GM21825 (cell line): ENCODE measurements at regions not wholly inside any gene's neighbourhood (a gene's known extent, or its start where the extent isn't known, plus 50 kb on each side); places are given as distances from the start of the nearest gene placed in this dataset.
A peak's percentile ranks its signal among the peaks of the same experiment; 100 is the strongest.
"Not testable (repeated sequence)": the region's sequence is repeated elsewhere in the genome, so short reads cannot be mapped to it uniquely, and the experiment has no call there.

ENCODE experiments used
- ATAC-seq: cut with Tn5 transposase; IDR thresholded peaks from one replicate; pipeline ENCODE4 v1.9.1; 2021; ENCODE audit warnings: mild to moderate bottlenecking, moderate library complexity; ENCODE audit not compliant: unreplicated experiment

DNA sequence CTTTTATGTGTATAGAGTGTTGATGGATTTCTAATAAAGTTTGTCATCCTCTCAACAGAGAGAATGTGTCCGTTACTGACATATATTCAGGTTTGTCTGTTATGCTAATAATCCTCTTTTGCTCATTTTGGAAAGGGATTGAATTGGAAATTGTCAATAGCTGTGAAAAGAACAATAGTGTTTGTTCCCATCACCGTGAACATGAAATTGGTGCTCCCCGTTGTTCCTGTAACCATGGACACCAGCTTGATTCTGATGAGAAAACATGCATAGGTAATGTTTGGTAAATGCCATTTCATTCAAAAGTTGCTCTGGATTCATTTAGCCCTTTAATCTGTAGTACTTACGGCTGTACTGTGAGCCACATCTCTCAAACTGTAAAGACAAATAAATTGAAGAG, 707.0 kb upstream of the GOLIM4 start:
- ATAC-seq, result no peak

DNA sequence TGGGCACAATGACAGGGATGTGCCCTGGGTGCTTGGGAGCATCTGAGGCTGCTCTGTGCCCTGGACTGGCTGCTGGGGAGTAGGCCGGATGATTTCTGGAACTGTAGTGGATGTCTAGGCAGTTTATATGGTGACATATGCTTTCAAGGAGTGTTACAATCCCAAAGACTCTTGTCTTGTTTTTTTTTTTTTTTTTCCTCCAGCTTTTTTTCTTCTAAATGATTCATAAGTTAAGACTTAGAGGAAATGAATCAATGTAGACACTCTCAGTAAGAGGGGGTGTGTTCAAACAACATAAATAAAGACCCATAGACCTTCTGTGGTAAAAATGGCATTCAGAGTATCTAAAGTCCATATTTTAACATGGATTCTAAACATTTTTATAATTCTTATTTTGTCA, 706.1 kb upstream of the GOLIM4 start:
- no peak for ATAC-seq

DNA sequence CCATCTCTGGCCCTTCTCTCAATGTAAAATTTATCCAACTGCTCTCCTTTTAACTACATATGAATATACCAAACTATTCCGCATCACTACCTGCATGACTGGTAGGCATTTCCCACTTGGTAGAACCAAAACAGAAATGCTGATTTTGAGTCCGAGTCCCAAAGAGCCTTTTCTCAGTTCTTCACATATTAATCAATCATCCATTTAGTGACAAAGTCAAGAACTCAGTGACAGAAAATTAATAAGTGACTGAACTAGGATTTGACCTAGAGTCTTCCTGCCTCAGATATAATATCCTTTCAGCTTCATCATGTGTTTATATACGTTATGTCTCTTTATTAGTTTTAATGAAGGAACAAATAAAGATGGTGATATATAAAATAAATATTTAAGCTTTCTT, 700.6 kb upstream of the GOLIM4 start:
- ATAC-seq, result no peak

DNA sequence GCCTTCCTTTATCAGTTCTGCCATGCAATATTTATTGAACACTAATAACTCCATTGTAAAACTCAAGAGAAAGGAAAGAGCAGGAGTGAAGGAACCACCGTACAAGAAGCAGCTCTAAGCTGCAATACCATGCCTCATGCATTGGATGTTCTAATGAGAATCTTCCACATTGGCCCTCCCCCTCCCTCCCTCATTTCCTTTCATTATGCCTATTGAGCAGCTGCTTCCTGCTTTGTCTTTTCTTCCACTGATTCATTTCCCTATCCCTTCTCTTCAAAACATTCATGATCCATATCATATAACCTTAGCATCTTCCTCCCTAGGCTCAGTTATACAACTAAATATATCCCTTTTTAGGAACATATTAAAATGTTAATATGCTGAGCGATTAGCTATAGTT, 698.7 kb upstream of the GOLIM4 start:
- ATAC-seq, result no peak

DNA sequence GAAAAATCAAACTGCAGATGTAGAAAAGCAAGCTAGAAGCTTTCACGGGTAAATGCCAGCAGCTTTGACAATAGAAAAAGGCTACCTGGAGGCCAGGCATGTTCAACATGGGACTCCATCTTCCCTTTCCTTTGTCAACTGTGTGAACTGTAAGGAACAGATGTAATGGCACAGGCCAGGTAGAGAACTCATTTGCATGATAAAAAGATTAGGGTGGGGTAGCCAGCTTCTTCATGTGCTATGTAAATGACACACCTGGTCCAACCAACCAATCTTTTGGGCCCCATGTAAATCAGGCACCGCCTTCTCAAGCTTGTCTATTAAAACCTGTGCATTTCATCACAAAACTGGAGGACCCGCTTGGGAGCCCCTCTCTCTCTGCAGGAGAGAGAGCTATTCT, 686.5 kb upstream of the GOLIM4 start:
- ATAC-seq, result no peak

DNA sequence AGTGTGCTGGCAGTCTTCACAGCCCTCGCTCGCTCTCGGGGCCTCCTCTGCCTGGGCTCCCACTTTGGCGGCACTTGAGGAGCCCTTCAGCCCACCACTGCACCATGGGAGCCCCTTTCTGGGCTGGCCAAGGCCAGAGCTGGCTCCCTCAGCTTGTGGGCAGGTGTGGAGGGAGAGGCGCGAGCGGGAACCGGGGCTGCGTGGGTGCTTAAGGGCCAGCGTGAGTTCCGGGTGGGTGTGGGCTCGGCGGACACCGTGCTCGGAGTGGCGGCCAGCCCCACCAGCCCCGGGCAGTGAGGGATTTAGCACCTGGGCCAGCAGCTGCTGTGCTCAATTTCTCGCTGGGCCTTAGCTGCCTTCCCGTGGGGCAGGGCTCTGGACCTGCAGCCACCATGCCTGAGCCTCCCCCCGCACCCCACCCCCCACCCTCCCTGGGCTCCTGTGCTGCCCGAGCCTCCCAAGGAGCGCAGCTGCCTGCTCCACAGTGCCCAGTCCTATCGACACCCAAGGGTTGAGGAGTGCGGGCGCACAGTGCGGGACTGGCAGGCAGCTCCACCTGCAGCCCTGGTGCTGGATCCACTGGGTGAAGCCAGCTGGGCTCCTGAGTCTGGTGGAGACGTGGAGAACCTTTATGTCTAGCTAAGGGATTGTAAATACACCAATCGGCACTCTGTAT, 684.4 kb upstream of the GOLIM4 start:
- ATAC-seq, result not testable (repeated sequence)

DNA sequence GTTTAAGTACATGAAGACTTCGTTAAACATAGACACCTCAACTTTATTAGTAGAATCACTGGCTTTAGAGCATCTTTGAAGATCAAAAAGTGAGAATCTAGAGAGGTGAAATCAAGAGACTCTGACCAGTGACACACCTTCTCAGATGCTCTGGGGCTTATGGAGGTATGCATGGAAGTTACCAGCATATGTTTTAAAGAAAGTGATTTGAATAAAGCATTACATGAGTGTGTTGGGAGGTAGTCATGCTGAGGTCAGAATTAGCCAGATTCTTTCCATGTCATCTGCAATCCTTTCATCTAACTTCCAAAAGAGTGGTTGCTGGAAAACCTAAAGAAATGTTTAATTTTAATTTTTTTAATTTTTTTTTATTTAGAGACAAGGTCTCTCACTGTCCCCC, 658.0 kb upstream of the GOLIM4 start:
- ATAC-seq, result no peak

DNA sequence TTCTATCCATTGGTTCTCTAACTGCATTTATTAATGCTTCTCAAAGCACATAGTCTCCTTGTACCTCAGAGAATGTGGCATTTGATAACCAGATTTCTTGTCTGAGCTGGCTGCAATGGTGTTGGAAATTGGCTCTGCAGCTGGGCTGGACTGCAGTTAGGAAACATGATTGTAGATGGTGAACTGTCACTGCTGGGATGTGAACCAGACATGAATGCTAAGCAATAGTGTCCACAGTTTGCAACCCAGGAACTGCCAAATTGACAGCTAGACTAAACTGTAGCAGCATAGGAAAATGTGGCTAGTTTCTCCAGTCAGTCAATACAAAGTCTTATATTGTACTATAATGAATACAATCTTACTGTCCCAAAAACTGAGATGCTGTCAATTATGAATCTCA, 656.6 kb upstream of the GOLIM4 start:
- no peak for ATAC-seq

DNA sequence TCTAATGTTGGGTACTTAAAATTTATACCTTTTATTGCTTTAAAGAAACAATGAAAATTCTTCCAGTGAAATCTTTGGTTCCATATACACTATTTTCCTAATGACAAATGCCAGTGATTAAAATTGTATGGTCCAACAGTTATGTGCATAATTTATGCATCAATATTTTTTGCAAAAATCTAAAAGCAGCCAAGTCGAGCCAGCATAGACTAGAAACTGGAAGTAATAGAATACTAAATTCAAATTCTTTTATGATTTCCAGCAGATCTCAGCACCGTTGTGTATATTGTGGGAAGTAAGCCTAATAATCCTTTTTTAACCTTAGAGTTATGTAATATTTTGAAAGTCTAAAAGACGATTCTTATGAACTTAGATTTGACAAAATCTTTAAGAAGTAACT, 652.0 kb upstream of the GOLIM4 start:
- ATAC-seq, result no peak

DNA sequence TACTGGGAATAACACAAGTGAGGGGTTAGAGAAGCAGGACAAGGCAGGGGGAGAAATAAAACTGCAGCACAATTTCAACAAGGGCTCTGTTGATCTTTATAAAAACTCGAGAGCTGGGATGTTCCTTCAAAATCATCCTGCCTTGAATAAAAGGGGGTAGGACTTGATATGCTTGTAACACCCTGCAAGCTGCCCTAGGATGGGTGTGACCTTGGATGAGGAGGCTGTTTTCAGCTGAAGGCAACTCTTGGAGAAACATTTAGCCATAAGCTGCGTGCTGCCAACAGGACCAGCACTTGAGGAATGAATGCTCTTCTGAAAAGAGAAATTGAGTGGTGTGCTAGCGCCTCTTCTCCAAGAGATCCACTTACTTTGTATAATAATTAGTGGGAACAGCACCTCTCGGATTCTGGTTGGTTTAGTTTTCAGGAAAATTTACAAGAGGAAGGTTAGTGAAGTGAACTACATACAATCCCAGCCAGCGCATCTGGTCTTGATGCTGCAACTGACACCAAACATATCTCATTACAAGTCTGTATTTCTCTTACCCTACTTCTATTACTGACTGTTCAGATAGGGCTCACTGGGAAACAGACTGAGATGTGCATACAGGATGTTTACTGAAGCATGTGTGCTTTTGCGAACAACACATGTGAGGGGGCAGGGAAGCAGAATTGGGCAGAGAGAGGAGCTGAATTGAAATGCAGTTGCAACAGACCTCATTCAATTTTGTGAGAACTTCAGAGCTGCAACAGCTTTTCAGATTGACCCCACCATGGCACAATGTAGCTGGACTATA, 643.0 kb upstream of the GOLIM4 start:
- ATAC-seq, result no peak

DNA sequence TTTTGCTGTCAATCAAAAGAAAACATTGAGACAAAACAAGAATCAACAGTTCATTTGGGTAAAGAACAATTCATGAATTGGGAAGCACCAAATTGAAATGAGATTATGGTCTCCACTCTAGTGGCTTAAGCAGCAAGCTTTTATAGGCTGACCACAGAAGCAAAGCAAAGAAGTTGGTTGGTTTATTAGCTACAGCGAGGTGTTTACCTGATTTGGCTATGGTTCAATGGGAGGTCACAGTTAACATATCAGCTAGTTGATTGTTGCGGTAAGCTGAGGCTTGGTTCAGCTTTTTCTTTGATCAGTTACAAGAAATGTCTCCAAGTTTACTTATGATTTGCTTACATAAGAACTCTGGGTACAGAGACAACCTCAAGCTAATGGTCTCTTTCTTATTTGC, 640.5 kb upstream of the GOLIM4 start:
- no peak for ATAC-seq

DNA sequence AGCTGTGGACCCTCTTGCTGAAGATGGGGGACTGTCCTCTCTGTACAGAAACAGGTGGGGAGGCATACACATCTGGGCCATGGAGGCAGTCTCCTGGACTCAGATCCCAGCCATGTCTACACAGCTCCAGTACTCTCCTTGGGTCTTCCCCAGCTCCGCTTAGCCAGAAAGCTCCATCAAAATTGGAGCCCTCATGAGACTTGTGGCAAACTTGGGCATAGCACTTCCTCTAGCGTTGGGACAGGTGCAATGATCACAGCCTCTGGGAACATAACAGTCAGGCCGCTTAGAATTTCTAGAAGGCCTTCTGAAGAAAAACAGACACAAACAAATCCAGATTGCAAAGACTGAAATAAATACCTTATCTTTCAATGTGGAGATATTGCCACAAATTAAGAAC, 634.3 kb upstream of the GOLIM4 start:
- no peak for ATAC-seq

DNA sequence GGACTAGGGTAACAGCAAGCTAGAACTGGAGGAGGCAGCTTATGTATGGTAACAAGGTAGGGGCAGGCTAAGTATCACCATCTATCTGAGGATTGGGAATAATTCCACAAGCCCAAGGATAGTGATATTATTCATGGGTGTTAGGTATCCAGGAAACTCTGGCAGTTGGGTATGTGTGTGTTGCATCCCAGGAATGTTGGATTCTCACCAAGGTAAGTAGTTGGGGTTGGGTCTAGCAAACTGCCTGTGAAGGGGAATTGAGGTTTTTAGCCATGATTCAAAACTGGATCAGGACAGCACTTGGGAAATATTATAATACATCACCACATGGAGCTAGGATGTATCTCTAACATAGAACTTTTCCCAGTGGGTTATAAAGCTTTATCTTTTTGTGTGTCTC, 626.4 kb upstream of the GOLIM4 start:
- ATAC-seq, result no peak

DNA sequence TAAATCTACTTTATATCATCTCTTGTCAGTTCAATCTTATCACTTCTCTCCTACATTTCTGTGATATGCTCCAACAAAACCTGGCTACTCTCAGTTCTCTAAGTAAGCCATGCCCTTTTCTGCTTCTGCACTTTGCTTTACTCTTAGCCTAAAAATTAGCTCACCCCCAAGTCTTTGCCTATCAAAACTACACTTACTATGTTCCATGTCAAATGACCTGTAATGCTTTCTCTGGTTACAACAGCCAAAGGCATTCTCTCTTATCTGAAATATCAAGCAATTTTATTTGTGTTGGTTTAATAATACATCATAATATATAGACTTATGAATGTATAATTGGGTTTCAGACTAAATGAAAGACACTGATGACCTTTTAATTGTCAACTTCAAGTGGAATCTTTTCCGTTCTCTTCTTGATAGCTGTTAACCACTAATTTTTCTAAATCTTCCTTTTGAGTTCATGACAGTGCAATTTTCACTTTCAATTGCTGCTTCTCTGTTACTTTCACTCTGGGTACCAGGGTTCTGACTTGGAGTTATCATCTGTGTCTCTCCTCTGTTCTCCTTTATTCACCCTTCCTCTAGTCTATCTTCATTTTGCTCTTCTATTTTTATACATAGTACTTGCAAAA, 619.0 kb upstream of the GOLIM4 start:
- ATAC-seq, result peak; percentile 97

DNA sequence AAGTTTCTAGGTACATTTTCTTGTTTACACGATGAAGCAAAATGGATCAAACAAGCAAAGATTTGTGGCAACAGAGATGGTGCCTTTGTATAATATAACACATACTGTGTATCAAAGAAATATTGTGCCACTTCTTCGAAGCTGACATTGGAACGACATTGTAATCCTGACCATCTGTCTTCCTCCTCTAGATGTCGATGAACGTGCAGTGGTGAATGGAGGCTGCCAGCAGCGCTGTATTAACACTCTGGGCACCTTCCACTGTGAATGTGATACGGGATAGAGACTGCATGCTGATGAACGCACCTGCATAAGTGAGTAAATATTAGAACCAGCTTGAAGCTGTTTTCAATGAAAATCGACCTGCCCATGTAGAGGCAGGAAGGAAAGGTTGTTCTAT, 613.3 kb upstream of the GOLIM4 start:
- ATAC-seq, result no peak

DNA sequence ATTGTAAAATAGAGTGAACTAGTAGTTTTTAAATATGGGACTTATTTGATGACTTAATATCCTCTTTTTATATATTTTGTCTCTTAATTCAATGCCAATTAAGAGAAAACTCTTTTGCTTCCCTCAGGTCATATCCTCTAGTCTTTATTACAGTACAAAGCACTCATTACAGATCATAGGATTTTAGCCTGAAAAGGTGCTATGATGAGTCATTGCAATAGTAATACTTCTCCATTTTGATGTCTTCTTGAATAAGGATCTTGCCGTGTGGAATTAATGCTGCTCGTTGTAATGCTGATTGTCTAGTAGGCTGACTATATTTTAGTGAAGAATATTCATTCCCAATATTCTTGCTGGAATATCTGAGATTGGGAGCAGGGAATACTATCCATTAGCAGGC, 612.2 kb upstream of the GOLIM4 start:
- no peak for ATAC-seq

DNA sequence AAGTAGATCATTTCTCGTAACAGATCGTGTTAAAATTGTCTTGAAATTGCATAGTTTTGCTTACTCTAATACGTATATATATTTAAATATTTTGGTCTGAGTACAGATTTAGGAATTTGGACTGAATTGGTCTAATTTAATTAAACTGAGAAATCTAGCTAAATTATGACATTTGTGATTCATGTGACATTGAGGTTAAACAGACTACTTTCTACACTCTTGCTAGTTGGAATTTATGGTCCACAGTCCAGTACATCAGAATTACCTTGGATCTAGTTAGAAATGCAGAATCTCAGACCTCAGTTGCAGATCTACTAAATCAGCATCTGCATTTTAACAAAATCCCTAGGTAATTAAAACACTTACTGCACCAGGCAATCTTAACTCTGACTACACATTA, 609.7 kb upstream of the GOLIM4 start:
- ATAC-seq, result no peak

DNA sequence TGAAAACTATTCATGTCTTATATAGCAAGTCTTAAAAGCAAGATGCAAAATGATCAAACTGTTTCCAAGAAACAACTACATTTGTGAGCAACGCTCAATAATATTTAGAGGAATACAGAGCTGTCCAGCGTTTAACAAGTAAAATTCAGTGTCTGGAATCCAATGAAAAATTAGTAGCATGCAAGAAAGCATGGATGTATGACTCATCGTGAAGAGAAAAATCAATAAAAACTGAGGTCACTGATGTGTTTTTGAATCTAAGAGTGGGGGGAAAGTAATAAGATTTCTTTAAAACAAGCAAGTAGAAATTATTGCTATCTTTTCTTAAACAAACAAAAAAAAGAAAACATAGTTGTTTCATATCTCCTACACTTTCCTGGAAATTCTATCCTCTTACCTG, 600.3 kb upstream of the GOLIM4 start:
- ATAC-seq, result no peak

DNA sequence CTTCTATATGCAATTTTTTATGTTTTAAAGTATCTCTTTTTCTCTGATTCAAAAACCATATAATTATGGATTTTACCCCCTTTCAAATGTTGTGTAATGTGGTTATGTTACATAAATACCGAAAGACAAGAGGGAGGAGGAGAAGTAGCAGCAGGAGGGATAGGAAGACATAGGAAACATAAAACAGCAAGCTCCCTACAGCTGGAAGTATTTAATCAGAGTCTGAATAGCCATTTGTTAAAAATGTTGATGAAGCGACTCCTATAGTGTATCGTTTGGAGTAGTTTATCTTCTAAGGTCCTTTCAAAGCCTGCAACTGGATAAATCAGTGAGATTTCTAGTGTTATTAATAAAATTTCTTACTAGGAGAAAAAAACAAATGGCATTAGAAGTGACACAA, 598.1 kb upstream of the GOLIM4 start:
- ATAC-seq, result no peak

DNA sequence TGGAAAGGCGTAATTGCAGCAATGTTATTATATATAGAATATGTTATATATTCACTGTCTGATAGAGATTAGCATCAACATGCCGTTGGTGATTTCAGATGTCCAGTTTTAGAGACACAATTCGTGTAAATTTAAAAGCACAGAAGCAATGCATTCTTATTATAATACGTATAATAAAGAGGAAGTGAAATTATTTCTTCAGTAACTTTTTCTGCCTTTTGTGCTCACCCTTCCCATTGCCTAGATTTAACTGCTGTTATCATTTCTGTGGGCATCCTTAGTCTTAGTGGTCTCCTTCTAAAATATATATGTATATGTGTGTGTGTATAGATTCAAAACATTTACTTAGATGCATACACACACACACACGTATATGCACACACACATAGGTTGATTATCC, 592.5 kb upstream of the GOLIM4 start:
- no peak for ATAC-seq

DNA sequence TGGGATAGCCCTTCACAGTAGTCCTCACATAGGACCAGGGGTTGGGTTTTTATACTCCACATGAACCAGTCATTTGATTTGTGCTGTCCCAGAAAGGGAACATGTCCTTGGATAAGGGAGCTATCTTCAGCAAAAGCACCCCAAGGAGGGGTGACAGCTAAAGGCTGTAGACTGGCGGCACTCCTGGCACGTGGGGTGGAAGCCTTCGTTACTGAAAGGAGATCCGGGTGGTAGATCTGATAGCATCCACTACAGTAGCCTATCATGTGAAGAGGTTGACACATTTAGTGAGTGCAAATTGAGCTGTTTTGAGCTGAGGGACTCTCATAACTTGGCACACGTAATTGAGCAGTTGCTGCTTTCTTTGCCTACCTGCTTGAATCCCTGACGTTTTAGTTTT, 588.8 kb upstream of the GOLIM4 start:
- no peak for ATAC-seq

DNA sequence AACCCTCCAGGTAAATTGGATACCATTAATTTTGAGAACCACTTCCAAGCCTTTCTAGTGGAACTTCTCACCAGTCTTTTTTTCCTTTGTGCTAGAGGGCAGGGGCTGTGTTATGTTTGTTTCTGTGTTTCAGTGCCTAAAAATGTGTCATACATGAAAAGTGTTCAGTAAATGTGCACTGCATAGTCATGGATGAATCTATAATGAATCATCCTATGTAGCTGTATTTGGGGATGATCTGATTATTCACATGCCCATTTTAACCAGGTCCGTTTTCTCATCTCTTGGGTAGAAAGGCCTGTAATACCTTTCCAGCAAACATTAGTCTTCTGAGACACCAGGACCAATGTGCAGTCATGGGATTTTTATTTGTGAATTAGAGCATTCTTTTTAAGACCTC, 583.0 kb upstream of the GOLIM4 start:
- ATAC-seq, result no peak
